ENCODE measurements at regions not wholly inside any gene's neighbourhood (a gene's known extent, or its start where the extent isn't known, plus 50 kb on each side); places are given as distances from the start of the nearest gene placed in this dataset.

- no peaks in the 10 kb centered on the region for H3K9me3 Mint-ChIP-seq
- H3K4me3 Mint-ChIP-seq: no peak overlapping the region
- Histone ChIP-seq H2AFZ (ENCODE audit: low read length) (no peak overlapping the region), H3K23me2 (ENCODE audit: insufficient read length, low read depth, low read length, poor library complexity, severe bottlenecking) (no peaks in the 10 kb centered on the region), H4K5ac (ENCODE audit: insufficient read length, low read depth, low read length) (no peak overlapping the region), H3K27me3 (ENCODE audit: insufficient read depth, low read length) (no peaks in the 10 kb centered on the region), H3K79me1 (ENCODE audit: insufficient read depth, low read depth, low read length, poor library complexity, severe bottlenecking) (no peaks in the 10 kb centered on the region), H2BK5ac (ENCODE audit: insufficient read length, low read length) (no peak overlapping the region), H3K4ac (ENCODE audit: low read depth, low read length) (no peak overlapping the region), H3K9ac (ENCODE audit: extremely low read depth, insufficient read length, low read length) (no peak overlapping the region), H3K9me3 (ENCODE audit: control insufficient read depth, low read depth, low read length) (no peaks in the 10 kb centered on the region), H2BK120ac (ENCODE audit: low read depth, low read length, poor library complexity, severe bottlenecking) (no peak overlapping the region), H2BK12ac (ENCODE audit: insufficient read length, low read depth, low read length) (no peak overlapping the region), H3K14ac (ENCODE audit: insufficient read depth, low read length) (no peak overlapping the region), H3K27ac (ENCODE audit: insufficient read length, low read depth, low read length) (no peak overlapping the region), H2AK5ac (ENCODE audit: insufficient read length, low read length) (no peak overlapping the region), H3T11ph (ENCODE audit: low read length) (no peak overlapping the region), H3K23ac (ENCODE audit: insufficient read length, low read depth, low read length) (no peak overlapping the region), H3K79me2 (ENCODE audit: insufficient read depth, low read length) (no peaks in the 10 kb centered on the region), H2BK15ac (ENCODE audit: low read depth, low read length) (no peak overlapping the region), H2BK20ac (ENCODE audit: low read depth, low read length, poor library complexity, severe bottlenecking) (no peak overlapping the region), H4K8ac (replicated peaks; ENCODE audit: insufficient read length, low read depth, low read length) (no peak overlapping the region), H4K20me1 (ENCODE audit: control insufficient read depth, insufficient read depth, insufficient read length) (no peaks in the 10 kb centered on the region), H3K4me1 (ENCODE audit: insufficient read depth, low read length) (no peaks in the 10 kb centered on the region), H3K4me2 (ENCODE audit: insufficient read depth, insufficient read length, low read length) (no peak overlapping the region), H4K91ac (ENCODE audit: insufficient read length, low read depth, low read length) (no peak overlapping the region), H3K56ac (ENCODE audit: insufficient read length, low read depth, low read length) (no peak overlapping the region), H3K18ac (ENCODE audit: insufficient read length, low read depth, low read length) (no peak overlapping the region)
- no CpG with 5 or more reads among the region's 8 CpGs for WGBS (ENCODE audit: extremely low coverage, insufficient read length, low lambda C conversion rate)
- no peaks in the 10 kb centered on the region; the same call in 1 of the 2 replicates for H3K27me3 Mint-ChIP-seq (ENCODE audit: low read depth)
- no peak for DNase-seq
- H3K4me1 Mint-ChIP-seq: peaks cover 12 to 13% of the 10 kb centered on the region in 2 experiments
- H3K27ac Mint-ChIP-seq: no peak overlapping the region; a peak in 1 of 7 replicates
- no peaks in the 10 kb centered on the region for H3K36me3 Mint-ChIP-seq (ENCODE audit: insufficient read depth in 1 of 3, low read depth in 3 of 3)
- TF ChIP-seq CTCF (conservative IDR thresholded peaks at IDR 0.05): no peak
Measured at GRCh38 chr11:95505927-95506426, 275.0 kb upstream of the SESN3 start.
